ENCODE measurements at regions not wholly inside any gene's neighbourhood (a gene's known extent, or its start where the extent isn't known, plus 50 kb on each side); places are given as distances from the start of the nearest gene placed in this dataset.

GRCh38 chr2:105951384-105951694 lies 206.6 kb downstream of the NCK2 start:
- no peak overlapping the region for H3K27ac ChIP-seq
- no peak for ATAC-seq (replicated peaks in 6 of 8)

GRCh38 chr2:105950521-105951383 lies 206.0 kb downstream of the NCK2 start:
- in situ Hi-C loops (cut with MboI; ENCODE audit: low pct_unique_long_range_greater_than_20kb in 2 of 9, low sequenced_read_pairs in 9 of 9, unreplicated experiment in 9 of 9), result no loop called here
- H3K4me3 ChIP-seq, result no peak overlapping the region
- ATAC-seq (replicated peaks in 6 of 8), result peak in 5 of 8 experiments; percentile 83 to 94 (median 87)
- WGBS, 10 experiments, result 20 to 81% (median 68%) methylated on average over 1 to 8 of the region's 10 CpGs; no CpG with 5 or more reads in 1 of the 10 experiments
- peaks cover 21 to 29% of the 10 kb centered on the region in 2 donors for H3K4me1 ChIP-seq (replicated peaks in 1 of 2)
- peak overlapping the region in 1 of 2 donors; percentile 37 for H3K27ac ChIP-seq

More at GRCh38 chr2:105951384-105951694, 206.6 kb downstream of the NCK2 start:
- Histone ChIP-seq H3K4me1 (replicated peaks in 1 of 2) (peaks cover 21 to 29% of the 10 kb centered on the region in 2 donors), H3K4me3 (no peak overlapping the region)
- in situ Hi-C loops (cut with MboI; ENCODE audit: low pct_unique_long_range_greater_than_20kb in 2 of 9, low sequenced_read_pairs in 9 of 9, unreplicated experiment in 9 of 9), result no loop called here
- WGBS, 10 experiments, result 21 to 100% (median 86%) methylated on average over 1 to 3 of the region's 3 CpGs; no CpG with 5 or more reads in 1 of the 10 experiments

- ATAC-seq (replicated peaks in 6 of 8), result no peak
- Histone ChIP-seq H3K4me1 (replicated peaks in 1 of 2) (no peaks in the 10 kb centered on the region), H3K27ac (no peak overlapping the region), H3K4me3 (no peak overlapping the region)
- in situ Hi-C loops (cut with MboI; ENCODE audit: low pct_unique_long_range_greater_than_20kb in 2 of 9, low sequenced_read_pairs in 9 of 9, unreplicated experiment in 9 of 9), result loop anchor here in 1 of 9 experiments (25.0 kb wide), 2 partner anchors 107 to 382 kb away; no protein-coding TSS in a partner anchor
- 14 to 97% (median 80%) methylated on average over 1 to 19 of the region's 20 CpGs; no CpG with 5 or more reads in 3 of the 10 experiments for WGBS, 10 experiments
Observed at GRCh38 chr2:105943977-105944376, 199.3 kb downstream of the NCK2 start.

Measured in motor neuron (in vitro differentiated cells).